Fibroblast of skin of right biceps (primary cell): ENCODE measurements at regions not wholly inside any gene's neighbourhood (a gene's known extent, or its start where the extent isn't known, plus 50 kb on each side); places are given as distances from the start of the nearest gene placed in this dataset.

Experiments
- DNase-seq: peaks from one replicate; pipeline ENCODE4 v3.0.0-alpha.2; 2013

GRCh38 chr5:34487956-34488355 is 168.2 kb upstream of the RAI14 start:
- no peak for DNase-seq

GRCh38 chr5:34488984-34489383 is 167.1 kb upstream of the RAI14 start:
- DNase-seq: no peak

- DNase-seq: peak; percentile 51
These were observed 165.4 kb upstream of the RAI14 start for GRCh38 chr5:34490506-34491250.

GRCh38 chr5:34491251-34491620 is 164.9 kb upstream of the RAI14 start:
- peak; percentile 70 for DNase-seq

- DNase-seq: peak; percentile 94
These were observed 161.9 kb upstream of the RAI14 start for GRCh38 chr5:34494111-34494755.

GRCh38 chr5:34495178-34495577 is 160.9 kb upstream of the RAI14 start:
- DNase-seq: no peak

- DNase-seq: no peak
These were observed 159.9 kb upstream of the RAI14 start for GRCh38 chr5:34496260-34496691.

- DNase-seq: peak; percentile 53
These were observed 159.2 kb upstream of the RAI14 start for GRCh38 chr5:34496701-34497469.

GRCh38 chr5:34497470-34497808 is 158.7 kb upstream of the RAI14 start:
- DNase-seq: no peak

- no peak for DNase-seq
These were observed 157.6 kb upstream of the RAI14 start for GRCh38 chr5:34498572-34498971.

GRCh38 chr5:34499001-34499734 is 157.0 kb upstream of the RAI14 start:
- peak; percentile 90 for DNase-seq

GRCh38 chr5:34500236-34500847 is 155.8 kb upstream of the RAI14 start:
- no peak for DNase-seq

GRCh38 chr5:34501016-34501415 is 155.1 kb upstream of the RAI14 start:
- no peak for DNase-seq

GRCh38 chr5:34501840-34502239 is 154.3 kb upstream of the RAI14 start:
- DNase-seq: no peak

GRCh38 chr5:34502581-34502980 is 153.5 kb upstream of the RAI14 start:
- no peak for DNase-seq

- DNase-seq: no peak
These were observed 152.5 kb upstream of the RAI14 start for GRCh38 chr5:34503379-34504253.

GRCh38 chr5:34504967-34505366 is 151.2 kb upstream of the RAI14 start:
- DNase-seq: no peak

- no peak for DNase-seq
These were observed 150.4 kb upstream of the RAI14 start for GRCh38 chr5:34505731-34506130.

- DNase-seq: no peak
These were observed 148.2 kb upstream of the RAI14 start for GRCh38 chr5:34507933-34508332.

GRCh38 chr5:34509392-34509791 is 146.7 kb upstream of the RAI14 start:
- DNase-seq: no peak

GRCh38 chr5:34510002-34510401 is 146.1 kb upstream of the RAI14 start:
- DNase-seq: no peak

GRCh38 chr5:34511063-34511462 is 145.1 kb upstream of the RAI14 start:
- no peak for DNase-seq
